Parathyroid adenoma (tissue), 2 donors: ENCODE measurements at regions not wholly inside any gene's neighbourhood (a gene's known extent, or its start where the extent isn't known, plus 50 kb on each side); places are given as distances from the start of the nearest gene placed in this dataset.

ENCODE experiments used
- H2AFZ ChIP-seq: fragments of 300-600 bp; sonication (generic); one replicate; pipeline ENCODE4 v1.7.0; 2017; ENCODE audit warnings: antibody characterized with exemption, mild to moderate bottlenecking
- H3K27ac ChIP-seq: fragments of 300-600 bp; sonication (generic); one replicate; pipeline ENCODE4 v1.7.0; 2017
- H3K27me3 ChIP-seq: fragments of 300-600 bp; sonication (generic); one replicate; pipeline ENCODE4 v1.7.0; 2017; ENCODE audit warnings: low read length; ENCODE audit not compliant: control insufficient read depth, insufficient read depth
- H3K36me3 ChIP-seq: fragments of 300-600 bp; sonication (generic); one replicate; pipeline ENCODE4 v1.7.0; 2017; ENCODE audit warnings: low read length; ENCODE audit not compliant: control insufficient read depth, insufficient read depth
- H3K4me1 ChIP-seq: fragments of 300-600 bp; sonication (generic); one replicate; pipeline ENCODE4 v1.7.0; 2017; ENCODE audit warnings: control low read depth
- H3K4me2 ChIP-seq: fragments of 300-600 bp; sonication (generic); one replicate; pipeline ENCODE4 v1.7.0; 2017; ENCODE audit warnings: low read length
- H3K4me3 ChIP-seq: fragments of 300-600 bp; sonication (generic); one replicate; pipeline ENCODE4 v1.7.0; 2017; ENCODE audit warnings: low read depth, low read length
- H3K79me2 ChIP-seq: fragments of 300-600 bp; sonication (generic); one replicate; pipeline ENCODE4 v1.7.0; 2017; ENCODE audit warnings: control low read depth
- H3K9ac ChIP-seq: fragments of 300-600 bp; sonication (generic); one replicate; pipeline ENCODE4 v1.7.0; 2017; ENCODE audit warnings: mild to moderate bottlenecking
- H3K9me3 ChIP-seq: fragments of 300-600 bp; sonication (generic); one replicate; pipeline ENCODE4 v1.7.0; 2017; ENCODE audit warnings: low read length; ENCODE audit not compliant: control insufficient read depth
- CTCF ChIP-seq: fragments of 300-600 bp; sonication (generic); IDR thresholded peaks from one replicate; pipeline ENCODE4 v1.7.0; 2017; ENCODE audit warnings: antibody characterized with exemption, mild to moderate bottlenecking
- donor health status: primary hyperparathyroidism.

DNA sequence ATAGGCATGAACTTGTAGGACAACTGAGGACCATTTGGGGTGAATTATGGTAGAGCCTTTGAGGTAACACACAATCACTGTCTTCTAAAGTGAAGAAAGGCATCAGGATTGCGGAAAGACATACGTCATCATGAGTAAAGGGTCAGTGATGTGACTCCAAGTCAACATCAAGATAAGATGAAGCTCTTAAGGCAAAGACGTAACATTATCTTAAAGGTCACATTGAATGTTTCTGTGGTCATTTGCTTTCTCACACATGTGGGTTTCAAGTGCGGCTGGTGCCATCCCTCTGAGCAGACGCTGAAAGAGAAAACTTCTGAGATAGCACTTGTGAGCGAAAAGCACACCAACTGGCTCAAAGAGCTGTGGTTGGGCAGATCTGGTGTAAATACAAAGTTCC is 63.3 kb upstream of the GRAMD2B start:
- Histone ChIP-seq H2AFZ (no peak overlapping the region), H3K36me3 (no peaks in the 10 kb centered on the region), H3K27ac (no peak overlapping the region), H3K27me3 (no peaks in the 10 kb centered on the region), H3K4me1 (no peaks in the 10 kb centered on the region), H3K4me2 (no peak overlapping the region), H3K79me2 (no peaks in the 10 kb centered on the region), H3K9me3 (no peaks in the 10 kb centered on the region), H3K9ac (no peak overlapping the region), H3K4me3 (no peak overlapping the region)
- no peak for TF ChIP-seq CTCF

DNA sequence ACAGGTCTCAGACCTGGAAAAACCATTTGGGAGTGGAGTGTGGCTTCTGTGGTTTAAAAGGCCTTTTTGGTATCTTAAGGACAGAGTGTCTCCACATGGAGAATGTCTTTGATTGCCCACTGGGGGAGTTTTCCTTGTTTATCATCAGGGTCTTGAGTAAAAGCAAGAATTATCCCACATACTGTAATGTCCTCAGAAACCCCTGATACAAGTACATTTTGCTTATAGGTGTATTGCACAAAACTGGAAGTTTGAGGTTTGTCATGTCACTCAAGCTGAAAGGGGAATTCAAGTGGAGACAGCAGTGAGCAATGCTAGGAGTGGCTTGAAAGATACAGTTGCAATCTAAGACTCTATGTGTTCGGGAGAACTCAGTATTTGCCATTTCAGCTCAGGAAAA is 62.7 kb upstream of the GRAMD2B start:
- Histone ChIP-seq H3K27ac (no peak overlapping the region), H3K36me3 (no peaks in the 10 kb centered on the region), H3K4me3 (no peak overlapping the region), H2AFZ (no peak overlapping the region), H3K9me3 (no peaks in the 10 kb centered on the region), H3K27me3 (no peaks in the 10 kb centered on the region), H3K4me1 (no peaks in the 10 kb centered on the region), H3K79me2 (no peaks in the 10 kb centered on the region), H3K9ac (no peak overlapping the region), H3K4me2 (no peak overlapping the region)
- TF ChIP-seq CTCF = no peak

DNA sequence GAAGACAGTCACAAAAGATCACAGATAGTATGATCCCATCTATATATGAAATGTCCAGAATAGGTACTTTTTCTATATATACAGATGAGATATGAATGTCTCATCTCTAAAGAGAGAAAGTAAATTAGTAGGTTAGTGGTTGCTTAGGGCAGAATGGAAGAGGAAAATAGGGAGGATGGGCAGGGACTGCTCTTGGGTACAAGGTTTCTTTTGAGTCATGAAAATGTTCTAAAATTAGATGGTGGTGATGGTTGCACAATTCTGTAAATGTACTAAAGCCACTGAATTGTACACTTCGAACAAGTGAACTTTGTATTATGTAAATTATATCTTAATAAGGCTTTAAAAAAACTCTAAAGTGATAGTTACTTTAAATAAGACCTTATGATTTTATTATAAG is 59.6 kb upstream of the GRAMD2B start:
- TF ChIP-seq CTCF = no peak
- no peak overlapping the region for H3K4me2 ChIP-seq
- no peak overlapping the region for H2AFZ ChIP-seq
- no peak overlapping the region for H3K4me3 ChIP-seq
- no peaks in the 10 kb centered on the region for H3K9me3 ChIP-seq
- H3K27ac ChIP-seq = no peak overlapping the region
- no peaks in the 10 kb centered on the region for H3K4me1 ChIP-seq
- H3K79me2 ChIP-seq = no peaks in the 10 kb centered on the region
- H3K36me3 ChIP-seq = no peaks in the 10 kb centered on the region
- no peak overlapping the region for H3K9ac ChIP-seq
- no peaks in the 10 kb centered on the region for H3K27me3 ChIP-seq

DNA sequence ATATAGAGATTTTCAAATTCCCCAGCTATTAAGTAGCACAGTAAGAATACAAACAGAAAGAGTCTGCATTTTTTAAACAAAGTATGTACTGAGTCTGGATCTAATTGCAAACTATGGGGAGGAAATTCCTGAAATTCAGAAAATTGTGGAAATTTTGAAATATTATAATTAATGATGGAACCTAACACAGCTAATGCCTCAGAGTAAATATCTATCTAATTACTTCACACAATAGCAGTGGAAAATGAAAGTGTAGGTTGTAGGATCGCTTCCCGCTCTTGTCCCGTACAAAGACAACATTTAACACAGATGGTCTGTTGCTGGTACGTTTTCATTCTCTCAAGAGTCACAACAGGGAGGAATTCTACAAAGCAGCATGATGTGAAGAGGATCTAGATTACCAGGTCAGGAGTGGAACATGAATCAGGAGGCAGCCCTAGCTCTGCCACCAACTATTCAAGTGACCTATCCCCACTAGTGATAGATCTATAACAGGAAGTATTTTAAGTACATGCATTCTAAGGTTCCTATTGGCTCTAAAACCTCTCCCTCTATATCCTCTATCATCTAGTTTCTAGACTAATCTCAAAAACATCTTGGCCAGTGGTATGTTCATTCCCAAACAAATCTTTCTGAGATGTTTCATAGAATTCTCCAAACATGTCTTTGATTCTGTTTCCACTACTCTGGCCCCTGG is 58.9 kb upstream of the GRAMD2B start:
- H2AFZ ChIP-seq = no peak overlapping the region
- H3K9ac ChIP-seq = no peak overlapping the region
- no peak overlapping the region for H3K4me3 ChIP-seq
- no peaks in the 10 kb centered on the region for H3K4me1 ChIP-seq
- no peak overlapping the region for H3K27ac ChIP-seq
- H3K4me2 ChIP-seq = no peak overlapping the region
- no peaks in the 10 kb centered on the region for H3K9me3 ChIP-seq
- no peaks in the 10 kb centered on the region for H3K36me3 ChIP-seq
- no peaks in the 10 kb centered on the region for H3K79me2 ChIP-seq
- no peaks in the 10 kb centered on the region for H3K27me3 ChIP-seq
- TF ChIP-seq CTCF = no peak
